ENCODE measurements at regions not wholly inside any gene's neighbourhood (a gene's known extent, or its start where the extent isn't known, plus 50 kb on each side); places are given as distances from the start of the nearest gene placed in this dataset.

DNA sequence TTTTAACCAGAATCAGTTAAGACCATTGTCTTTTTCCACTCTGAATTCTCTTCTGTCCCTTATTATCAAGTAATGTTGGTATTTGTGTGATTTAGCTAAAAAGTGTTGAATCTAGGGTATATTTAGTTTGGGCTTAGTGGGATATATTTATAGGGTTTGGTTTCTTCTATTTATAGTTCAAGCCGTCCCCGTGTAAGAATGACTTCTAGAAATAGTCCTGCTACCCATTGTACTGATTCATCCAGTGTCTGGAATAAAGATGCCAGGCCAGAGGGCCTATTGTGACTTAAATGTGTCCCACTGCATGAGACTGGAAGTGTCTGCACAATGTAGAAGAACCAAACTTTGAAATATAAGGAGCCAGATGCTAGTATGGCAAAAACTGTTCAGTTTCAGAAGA is 364.8 kb downstream of the TNS1 start:
- WGBS, 2 donors: 82 to 88% methylated on average over 2 of the region's 2 CpGs
- no peaks in the 10 kb centered on the region for H3K36me3 ChIP-seq (replicated peaks in 1 of 2; ENCODE audit: insufficient read depth in 1 of 2, low read depth in 2 of 2)
- no peaks in the 10 kb centered on the region for H3K27me3 ChIP-seq
- TF ChIP-seq, protein P1, sequence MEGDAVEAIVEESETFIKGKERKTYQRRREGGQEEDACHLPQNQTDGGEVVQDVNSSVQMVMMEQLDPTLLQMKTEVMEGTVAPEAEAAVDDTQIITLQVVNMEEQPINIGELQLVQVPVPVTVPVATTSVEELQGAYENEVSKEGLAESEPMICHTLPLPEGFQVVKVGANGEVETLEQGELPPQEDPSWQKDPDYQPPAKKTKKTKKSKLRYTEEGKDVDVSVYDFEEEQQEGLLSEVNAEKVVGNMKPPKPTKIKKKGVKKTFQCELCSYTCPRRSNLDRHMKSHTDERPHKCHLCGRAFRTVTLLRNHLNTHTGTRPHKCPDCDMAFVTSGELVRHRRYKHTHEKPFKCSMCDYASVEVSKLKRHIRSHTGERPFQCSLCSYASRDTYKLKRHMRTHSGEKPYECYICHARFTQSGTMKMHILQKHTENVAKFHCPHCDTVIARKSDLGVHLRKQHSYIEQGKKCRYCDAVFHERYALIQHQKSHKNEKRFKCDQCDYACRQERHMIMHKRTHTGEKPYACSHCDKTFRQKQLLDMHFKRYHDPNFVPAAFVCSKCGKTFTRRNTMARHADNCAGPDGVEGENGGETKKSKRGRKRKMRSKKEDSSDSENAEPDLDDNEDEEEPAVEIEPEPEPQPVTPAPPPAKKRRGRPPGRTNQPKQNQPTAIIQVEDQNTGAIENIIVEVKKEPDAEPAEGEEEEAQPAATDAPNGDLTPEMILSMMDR (IDR thresholded peaks at IDR 0.05): no peak
- TF ChIP-seq POLR2A (IDR thresholded peaks at IDR 0.05): no peak
- H3K4me3 ChIP-seq: no peak overlapping the region
- DNase-seq (no peak), ATAC-seq (no peak)
- no peaks in the 10 kb centered on the region for H3K4me1 ChIP-seq
- no peaks in the 10 kb centered on the region for H3K9me3 ChIP-seq
- no peak overlapping the region for H3K27ac ChIP-seq
- intact Hi-C loops (cut with DNase I): no loop called here

GRCh38 chr2:217636991-217637561 is 365.7 kb downstream of the TNS1 start:
- 76 to 91% methylated on average over 6 to 9 of the region's 9 CpGs for WGBS, 2 donors
- ATAC-seq (no peak), DNase-seq (no peak)
- Histone ChIP-seq H3K9me3 (no peaks in the 10 kb centered on the region), H3K36me3 (replicated peaks in 1 of 2; ENCODE audit: insufficient read depth in 1 of 2, low read depth in 2 of 2) (no peaks in the 10 kb centered on the region), H3K27ac (no peak overlapping the region), H3K27me3 (no peaks in the 10 kb centered on the region), H3K4me1 (no peaks in the 10 kb centered on the region), H3K4me3 (no peak overlapping the region)
- TF ChIP-seq POLR2A (IDR thresholded peaks at IDR 0.05): no peak
- TF ChIP-seq, protein P1 (IDR thresholded peaks at IDR 0.05): no peak
- intact Hi-C loops (cut with DNase I): no loop called here

GRCh38 chr2:217636578-217636977 is 366.2 kb downstream of the TNS1 start:
- no peak overlapping the region for H3K27ac ChIP-seq
- DNase-seq (no peak), ATAC-seq (no peak)
- no peaks in the 10 kb centered on the region for H3K27me3 ChIP-seq
- TF ChIP-seq, protein P1 (IDR thresholded peaks at IDR 0.05): no peak
- no peak for TF ChIP-seq POLR2A (IDR thresholded peaks at IDR 0.05)
- no peak overlapping the region for H3K4me3 ChIP-seq
- no peaks in the 10 kb centered on the region for H3K9me3 ChIP-seq
- H3K4me1 ChIP-seq: no peaks in the 10 kb centered on the region
- WGBS, 2 donors: 87 to 89% methylated on average over 5 of the region's 5 CpGs
- intact Hi-C loops (cut with DNase I): no loop called here
- no peaks in the 10 kb centered on the region for H3K36me3 ChIP-seq (replicated peaks in 1 of 2; ENCODE audit: insufficient read depth in 1 of 2, low read depth in 2 of 2)

DNA sequence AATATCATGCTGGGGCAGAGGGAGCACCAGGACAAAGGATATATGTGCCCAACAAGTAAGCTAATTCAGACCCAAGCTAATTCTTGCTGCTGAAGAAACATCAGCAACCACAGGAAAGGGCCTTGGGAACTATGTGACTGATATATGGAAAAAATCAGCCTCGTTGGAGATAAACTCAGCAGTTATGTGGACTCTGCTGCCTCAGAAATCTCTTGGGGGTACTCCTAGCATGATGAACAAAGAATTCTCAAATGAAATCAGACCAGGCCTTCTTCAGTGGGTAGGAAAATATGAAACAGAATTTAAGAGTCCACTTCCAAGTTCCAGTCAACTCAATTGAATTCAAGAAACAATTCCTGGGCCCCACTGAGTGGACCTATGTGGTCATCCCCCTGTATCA is 367.9 kb downstream of the TNS1 start:
- Histone ChIP-seq H3K4me1 (no peaks in the 10 kb centered on the region), H3K36me3 (replicated peaks in 1 of 2; ENCODE audit: insufficient read depth in 1 of 2, low read depth in 2 of 2) (no peaks in the 10 kb centered on the region), H3K4me3 (no peak overlapping the region), H3K27me3 (no peaks in the 10 kb centered on the region), H3K27ac (no peak overlapping the region), H3K9me3 (no peaks in the 10 kb centered on the region)
- intact Hi-C loops (cut with DNase I): no loop called here
- 53 to 64% methylated on average over 1 of the region's 1 CpG for WGBS, 2 donors
- ATAC-seq (no peak), DNase-seq (no peak)
- TF ChIP-seq, protein P1 (IDR thresholded peaks at IDR 0.05): no peak
- no peak for TF ChIP-seq POLR2A (IDR thresholded peaks at IDR 0.05)

- H3K27me3 ChIP-seq: no peaks in the 10 kb centered on the region
- intact Hi-C loops (cut with DNase I): no loop called here
- ATAC-seq: no peak
- H3K36me3 ChIP-seq (replicated peaks in 1 of 2; ENCODE audit: insufficient read depth in 1 of 2, low read depth in 2 of 2): no peaks in the 10 kb centered on the region
- TF ChIP-seq POLR2A (IDR thresholded peaks at IDR 0.05): no peak
- TF ChIP-seq, protein P1 (IDR thresholded peaks at IDR 0.05): no peak
- WGBS, 2 donors: 81 to 100% methylated on average over 1 of the region's 1 CpG
- peak in 1 of 4 donors; percentile 26 for DNase-seq
- no peak overlapping the region for H3K4me3 ChIP-seq
- H3K9me3 ChIP-seq: no peaks in the 10 kb centered on the region
- no peaks in the 10 kb centered on the region for H3K4me1 ChIP-seq
- no peak overlapping the region for H3K27ac ChIP-seq
These were observed 370.8 kb downstream of the TNS1 start for GRCh38 chr2:217632043-217632442.

All from body of pancreas (tissue), 4 donors.